ENCODE measurements at regions not wholly inside any gene's neighbourhood (a gene's known extent, or its start where the extent isn't known, plus 50 kb on each side); places are given as distances from the start of the nearest gene placed in this dataset.
A peak's percentile ranks its signal among the peaks of the same experiment; 100 is the strongest.

- Histone ChIP-seq H3K27ac (ENCODE audit: low read length) (no peak overlapping the region), H3K4me3 (ENCODE audit: low read length) (no peak overlapping the region), H3K36me3 (replicated peaks; ENCODE audit: insufficient read depth, low read length) (no peaks in the 10 kb centered on the region), H3K79me2 (ENCODE audit: low read length) (no peaks in the 10 kb centered on the region), H3K4me1 (ENCODE audit: low read length) (0 out of 2 replicates have a peak, but pooled peaks cover 3% of the 10 kb centered on the region), H3K9me2 (replicated peaks; ENCODE audit: insufficient read depth, low read length) (no peaks in the 10 kb centered on the region), H3K9me3 (replicated peaks; ENCODE audit: insufficient read depth, low read length) (no peaks in the 10 kb centered on the region), H2AFZ (ENCODE audit: low read length) (no peak overlapping the region), H3K27me3 (replicated peaks; ENCODE audit: insufficient read depth, low read length) (no peaks in the 10 kb centered on the region), H4K20me1 (ENCODE audit: insufficient read depth, low read length) (no peaks in the 10 kb centered on the region), H3K9ac (ENCODE audit: low read length) (no peak overlapping the region), H3K4me2 (ENCODE audit: low read depth, low read length) (peak overlapping the region; percentile 7; the same call in 1 of the 2 replicates), H3F3A (ENCODE audit: insufficient read depth, low read length) (no peaks in the 10 kb centered on the region)
- no peak for TF ChIP-seq EZH2phosphoT487 (IDR thresholded peaks at IDR 0.05; ENCODE audit: low read length)
- no peak for TF ChIP-seq EZH2 (optimal IDR thresholded peaks at IDR 0.05; ENCODE audit: low read depth, low read length)
- TF ChIP-seq CTCF (IDR thresholded peaks at IDR 0.05; ENCODE audit: low read length): no peak
- DNase-seq: peak; percentile 12
These were observed 413.3 kb upstream of the ONECUT1 start for GRCh38 chr15:53203454-53203853.

- Histone ChIP-seq H3K4me2 (ENCODE audit: low read depth, low read length) (no peak overlapping the region), H3K9me2 (replicated peaks; ENCODE audit: insufficient read depth, low read length) (no peaks in the 10 kb centered on the region), H3K9ac (ENCODE audit: low read length) (no peak overlapping the region), H3K4me1 (ENCODE audit: low read length) (0 out of 2 replicates have a peak, but pooled peaks cover 3% of the 10 kb centered on the region), H3K27me3 (replicated peaks; ENCODE audit: insufficient read depth, low read length) (no peaks in the 10 kb centered on the region), H3K9me3 (replicated peaks; ENCODE audit: insufficient read depth, low read length) (no peaks in the 10 kb centered on the region), H4K20me1 (ENCODE audit: insufficient read depth, low read length) (no peaks in the 10 kb centered on the region), H3K79me2 (ENCODE audit: low read length) (no peaks in the 10 kb centered on the region), H3F3A (ENCODE audit: insufficient read depth, low read length) (no peaks in the 10 kb centered on the region), H3K4me3 (ENCODE audit: low read length) (no peak overlapping the region), H3K36me3 (replicated peaks; ENCODE audit: insufficient read depth, low read length) (no peaks in the 10 kb centered on the region), H3K27ac (ENCODE audit: low read length) (no peak overlapping the region), H2AFZ (ENCODE audit: low read length) (no peak overlapping the region)
- DNase-seq: no peak
- TF ChIP-seq CTCF (IDR thresholded peaks at IDR 0.05; ENCODE audit: low read length) (no peak), EZH2 (optimal IDR thresholded peaks at IDR 0.05; ENCODE audit: low read depth, low read length) (no peak), EZH2phosphoT487 (IDR thresholded peaks at IDR 0.05; ENCODE audit: low read length) (no peak)
These were observed 412.7 kb upstream of the ONECUT1 start for GRCh38 chr15:53202876-53203275.

GRCh38 chr15:53197426-53197839, 407.3 kb upstream of the ONECUT1 start:
- H4K20me1 ChIP-seq (ENCODE audit: insufficient read depth, low read length): no peaks in the 10 kb centered on the region
- TF ChIP-seq EZH2 (optimal IDR thresholded peaks at IDR 0.05; ENCODE audit: low read depth, low read length): no peak
- peak; percentile 76 for TF ChIP-seq CTCF (IDR thresholded peaks at IDR 0.05; ENCODE audit: low read length)
- TF ChIP-seq EZH2phosphoT487 (IDR thresholded peaks at IDR 0.05; ENCODE audit: low read length): no peak
- H3K4me1 ChIP-seq (ENCODE audit: low read length): no peaks in the 10 kb centered on the region
- peak overlapping the region; percentile 26; the same call in 1 of the 2 replicates for H3K4me2 ChIP-seq (ENCODE audit: low read depth, low read length)
- peak; percentile 56 for DNase-seq
- no peaks in the 10 kb centered on the region for H3K27me3 ChIP-seq (replicated peaks; ENCODE audit: insufficient read depth, low read length)
- no peak overlapping the region for H3K4me3 ChIP-seq (ENCODE audit: low read length)
- no peaks in the 10 kb centered on the region for H3K9me3 ChIP-seq (replicated peaks; ENCODE audit: insufficient read depth, low read length)
- no peaks in the 10 kb centered on the region for H3K9me2 ChIP-seq (replicated peaks; ENCODE audit: insufficient read depth, low read length)
- H3K79me2 ChIP-seq (ENCODE audit: low read length): no peaks in the 10 kb centered on the region
- H3F3A ChIP-seq (ENCODE audit: insufficient read depth, low read length): no peaks in the 10 kb centered on the region
- H3K36me3 ChIP-seq (replicated peaks; ENCODE audit: insufficient read depth, low read length): no peaks in the 10 kb centered on the region
- H3K9ac ChIP-seq (ENCODE audit: low read length): no peak overlapping the region
- H3K27ac ChIP-seq (ENCODE audit: low read length): no peak overlapping the region
- H2AFZ ChIP-seq (ENCODE audit: low read length): no peak overlapping the region

Data from MM.1S (cell line).